SK-N-SH treated with all-trans-retinoic acid at 6 μM for 48 hours (cell line): ENCODE measurements at regions not wholly inside any gene's neighbourhood (a gene's known extent, or its start where the extent isn't known, plus 50 kb on each side); places are given as distances from the start of the nearest gene placed in this dataset.

ENCODE experiments used
- ATAC-seq: fragments of 200-7000 bp; cut with Tn5 transposase; 3 replicates; pipeline ENCODE4 v1.9.1; 2020; ENCODE audit warnings: mild to moderate bottlenecking, moderate library complexity
- ARNTL ChIP-seq: fragments of 450-650 bp; formaldehyde crosslinking; IDR thresholded peaks from 2 replicates; pipeline ENCODE4 v1.5.0; 2020; ENCODE audit warnings: low read depth, mild to moderate bottlenecking, moderate library complexity, borderline replicate concordance
- BACH2 ChIP-seq: fragments of 250-450 bp; sonication (Bioruptor Pico); IDR thresholded peaks from 2 replicates; pipeline ENCODE4 v1.9.0; 2021; ENCODE audit warnings: mild to moderate bottlenecking, borderline replicate concordance
- CREB5 ChIP-seq: fragments of 250-450 bp; sonication (Bioruptor Pico); IDR thresholded peaks from 2 replicates; pipeline ENCODE4 v1.5.1; 2020; ENCODE audit warnings: low read depth, mild to moderate bottlenecking, moderate library complexity
- CSDC2 ChIP-seq: fragments of 250-450 bp; sonication (Bioruptor Pico); IDR thresholded peaks from 2 replicates; pipeline ENCODE4 v1.5.0; 2020; ENCODE audit warnings: mild to moderate bottlenecking, moderate library complexity
- CSRNP3 ChIP-seq: fragments of 250-450 bp; sonication (Bioruptor Pico); IDR thresholded peaks from 2 replicates; pipeline ENCODE4 v1.5.1; 2021; ENCODE audit warnings: mild to moderate bottlenecking, moderate library complexity
- ESRRG ChIP-seq: fragments of 250-450 bp; sonication (Bioruptor Pico); IDR thresholded peaks from 2 replicates; pipeline ENCODE4 v1.6.1; 2021; ENCODE audit warnings: mild to moderate bottlenecking
- GLIS3 ChIP-seq: fragments of 250-450 bp; sonication (Bioruptor Pico); IDR thresholded peaks from 2 replicates; pipeline ENCODE4 v1.5.0; 2020; ENCODE audit warnings: mild to moderate bottlenecking, moderate library complexity
- ISL1 ChIP-seq: fragments of 250-450 bp; sonication (Bioruptor Pico); IDR thresholded peaks from 2 replicates; pipeline ENCODE4 v2.1.2; 2022; ENCODE audit warnings: mild to moderate bottlenecking, moderate library complexity
- OSR1 ChIP-seq: fragments of 250-450 bp; sonication (Bioruptor Pico); IDR thresholded peaks from 2 replicates; pipeline ENCODE4 v1.8.0; 2022; ENCODE audit warnings: moderate library complexity, mild to moderate bottlenecking, inconsistent platforms
- POU6F1 ChIP-seq: fragments of 250-450 bp; sonication (Bioruptor Pico); IDR thresholded peaks from 2 replicates; pipeline ENCODE4 v1.8.0; 2021; ENCODE audit warnings: low read depth, mild to moderate bottlenecking, moderate library complexity, borderline replicate concordance
- PPARA ChIP-seq: fragments of 250-450 bp; sonication (Bioruptor Pico); IDR thresholded peaks from 2 replicates; pipeline ENCODE4 v1.5.0; 2020; ENCODE audit warnings: mild to moderate bottlenecking, borderline replicate concordance
- RARB ChIP-seq: fragments of 250-450 bp; sonication (Bioruptor Pico); IDR thresholded peaks from 2 replicates; pipeline ENCODE4 v1.8.0; 2021; ENCODE audit warnings: mild to moderate bottlenecking, moderate library complexity
- SNAI2 ChIP-seq: fragments of 250-450 bp; sonication (Bioruptor Pico); IDR thresholded peaks from 2 replicates; pipeline ENCODE4 v1.5.0; 2020; ENCODE audit warnings: mild to moderate bottlenecking, moderate library complexity
- TCF4 ChIP-seq: fragments of 250-450 bp; sonication (Bioruptor Pico); IDR thresholded peaks from 2 replicates; pipeline ENCODE4 v1.8.0; 2021; ENCODE audit warnings: mild to moderate bottlenecking, moderate library complexity, borderline replicate concordance
- TSHZ2 ChIP-seq: fragments of 250-450 bp; sonication (Bioruptor Pico); IDR thresholded peaks from 2 replicates; pipeline ENCODE4 v1.5.0; 2020; ENCODE audit warnings: mild to moderate bottlenecking, moderate library complexity
- ZFP3 ChIP-seq: fragments of 250-450 bp; sonication (Bioruptor Pico); IDR thresholded peaks from 2 replicates; pipeline ENCODE4 v1.5.0; 2020; ENCODE audit warnings: mild to moderate bottlenecking, moderate library complexity
- ZFP30 ChIP-seq: fragments of 450-650 bp; formaldehyde crosslinking; IDR thresholded peaks from 2 replicates; pipeline ENCODE4 v1.5.0; 2022; ENCODE audit warnings: mild to moderate bottlenecking, moderate library complexity
- ZNF565 ChIP-seq: fragments of 450-650 bp; formaldehyde crosslinking; conservative IDR thresholded peaks from 2 replicates; pipeline ENCODE4 v1.5.0; 2020; ENCODE audit warnings: low read depth, mild to moderate bottlenecking, moderate library complexity
- ZNF70 ChIP-seq: fragments of 450-650 bp; formaldehyde crosslinking; IDR thresholded peaks from 2 replicates; pipeline ENCODE4 v1.5.0; 2020; ENCODE audit warnings: mild to moderate bottlenecking, moderate library complexity
- ZNF8 ChIP-seq: fragments of 450-650 bp; formaldehyde crosslinking; IDR thresholded peaks from 2 replicates; pipeline ENCODE4 v1.5.0; 2020; ENCODE audit warnings: mild to moderate bottlenecking, moderate library complexity

GRCh38 chr14:61217516-61217915, 63.6 kb downstream of the TMEM30B start (continued):
- TF ChIP-seq GLIS3 (CRISPR knock-in tag) (no peak), ARNTL (no peak), TCF4 (CRISPR knock-in tag) (no peak)

GRCh38 chr14:61215222-61216020, 65.7 kb downstream of the TMEM30B start:
- TF ChIP-seq TSHZ2 (CRISPR knock-in tag) (no peak), ZNF70 (no peak), ZFP30 (CRISPR knock-in tag) (no peak), ZNF8 (no peak), OSR1 (no peak), CSDC2 (CRISPR knock-in tag) (no peak), SNAI2 (CRISPR knock-in tag) (no peak), POU6F1 (CRISPR knock-in tag) (no peak), CREB5 (no peak), ISL1 (no peak), ESRRG (CRISPR knock-in tag) (no peak), TCF4 (CRISPR knock-in tag) (no peak), ZFP3 (CRISPR knock-in tag) (no peak), PPARA (no peak), BACH2 (CRISPR knock-in tag) (no peak), CSRNP3 (CRISPR knock-in tag) (no peak), ZNF565 (CRISPR knock-in tag) (no peak)
- no peak for ATAC-seq

GRCh38 chr14:61213920-61214319, 67.2 kb downstream of the TMEM30B start:
- TF ChIP-seq TSHZ2 (CRISPR knock-in tag) = no peak
- TF ChIP-seq ZNF8 = no peak
- no peak for TF ChIP-seq CSDC2 (CRISPR knock-in tag)
- no peak for TF ChIP-seq CREB5
- no peak for TF ChIP-seq RARB (CRISPR knock-in tag)
- no peak for TF ChIP-seq GLIS3 (CRISPR knock-in tag)
- no peak for TF ChIP-seq ZFP30 (CRISPR knock-in tag)
- no peak for TF ChIP-seq SNAI2 (CRISPR knock-in tag)
- TF ChIP-seq BACH2 (CRISPR knock-in tag) = no peak
- no peak for TF ChIP-seq ESRRG (CRISPR knock-in tag)
- no peak for ATAC-seq
